COLO668 (cell line): ENCODE measurements at regions not wholly inside any gene's neighbourhood (a gene's known extent, or its start where the extent isn't known, plus 50 kb on each side); places are given as distances from the start of the nearest gene placed in this dataset.

Experiments
- DNase-seq: peaks from one replicate; lab custom pipeline; 2025; ENCODE audit not compliant: unreplicated experiment; lab: John Stamatoyannopoulos, UW

GRCh38 chr13:68185444-68186141, 955.5 kb upstream of the PCDH9 start:
- DNase-seq: no peak

- DNase-seq: no peak
Measured at GRCh38 chr13:68176475-68176874, 946.3 kb upstream of the PCDH9 start.

GRCh38 chr13:68174893-68175292, 944.8 kb upstream of the PCDH9 start:
- DNase-seq: no peak

GRCh38 chr13:68173111-68173510, 943.0 kb upstream of the PCDH9 start:
- no peak for DNase-seq

GRCh38 chr13:68170961-68171360, 940.8 kb upstream of the PCDH9 start:
- DNase-seq: no peak

- DNase-seq: no peak
Measured at GRCh38 chr13:68168448-68168847, 938.3 kb upstream of the PCDH9 start.

GRCh38 chr13:68160466-68160865, 930.3 kb upstream of the PCDH9 start:
- DNase-seq: no peak

- no peak for DNase-seq
Measured at GRCh38 chr13:68152414-68152813, 922.3 kb upstream of the PCDH9 start.

- DNase-seq: no peak
Measured at GRCh38 chr13:68145852-68146251, 915.7 kb upstream of the PCDH9 start.

GRCh38 chr13:68128297-68128915, 898.3 kb upstream of the PCDH9 start:
- DNase-seq: no peak

GRCh38 chr13:68125087-68125480, 894.9 kb upstream of the PCDH9 start:
- DNase-seq: no peak

GRCh38 chr13:68124437-68125086, 894.4 kb upstream of the PCDH9 start:
- DNase-seq: no peak

GRCh38 chr13:68110178-68110768, 880.1 kb upstream of the PCDH9 start:
- no peak for DNase-seq

- DNase-seq: no peak
Measured at GRCh38 chr13:68107667-68108066, 877.5 kb upstream of the PCDH9 start.

GRCh38 chr13:68099631-68100030, 869.5 kb upstream of the PCDH9 start:
- no peak for DNase-seq

GRCh38 chr13:68081061-68081460, 850.9 kb upstream of the PCDH9 start:
- DNase-seq: no peak

- no peak for DNase-seq
Measured at GRCh38 chr13:68078874-68079273, 848.7 kb upstream of the PCDH9 start.

- no peak for DNase-seq
Measured at GRCh38 chr13:68078469-68078868, 848.3 kb upstream of the PCDH9 start.

GRCh38 chr13:68076046-68076445, 845.9 kb upstream of the PCDH9 start:
- DNase-seq: no peak

- no peak for DNase-seq
Measured at GRCh38 chr13:68066879-68067513, 836.9 kb upstream of the PCDH9 start.

- DNase-seq: no peak
Measured at GRCh38 chr13:68064001-68064770, 834.0 kb upstream of the PCDH9 start.
